ENCODE measurements at regions not wholly inside any gene's neighbourhood (a gene's known extent, or its start where the extent isn't known, plus 50 kb on each side); places are given as distances from the start of the nearest gene placed in this dataset.
"Not testable (repeated sequence)": the region's sequence is repeated elsewhere in the genome, so short reads cannot be mapped to it uniquely, and the experiment has no call there.

- TF ChIP-seq STAT6 (CRISPR knock-in tag; conservative IDR thresholded peaks at IDR 0.05; ENCODE audit: low read depth), result no peak
These were observed 233.8 kb downstream of the IL15 start (continued) for GRCh38 chr4:141870152-141870551.

GRCh38 chr4:141871086-141871770 lies 234.8 kb downstream of the IL15 start:
- no peak for ATAC-seq
- peaks cover 13% of the 10 kb centered on the region for H3K27me3 Mint-ChIP-seq (ENCODE audit: low read depth)
- H3K4me3 Mint-ChIP-seq, result no peak overlapping the region
- peaks cover 16% of the 10 kb centered on the region for H3K4me1 Mint-ChIP-seq
- H3K9me3 Mint-ChIP-seq, result peaks cover 46% of the 10 kb centered on the region
- ChIA-PET CTCF (no interaction called here), POLR2A (no interaction called here)
- no peak for DNase-seq (ENCODE audit: low spot score)
- H3K36me3 Mint-ChIP-seq, result peaks cover 27% of the 10 kb centered on the region
- TF ChIP-seq NFYB (CRISPR knock-in tag; conservative IDR thresholded peaks at IDR 0.05; ENCODE audit: low read depth) (no peak), NR1H2 (CRISPR knock-in tag; IDR thresholded peaks at IDR 0.05) (no peak), HMGXB4 (CRISPR knock-in tag; IDR thresholded peaks at IDR 0.05) (no peak), E2F1 (CRISPR knock-in tag; IDR thresholded peaks at IDR 0.05) (no peak), ZSCAN18 (CRISPR knock-in tag; IDR thresholded peaks at IDR 0.05) (no peak), ATF3 (CRISPR knock-in tag; conservative IDR thresholded peaks at IDR 0.05) (no peak), SP1 (CRISPR knock-in tag; conservative IDR thresholded peaks at IDR 0.05) (no peak), ELF4 (CRISPR knock-in tag; IDR thresholded peaks at IDR 0.05; ENCODE audit: low read depth) (no peak), ZNF423 (CRISPR knock-in tag; IDR thresholded peaks at IDR 0.05) (no peak), ZNF512 (CRISPR knock-in tag; IDR thresholded peaks at IDR 0.05; ENCODE audit: borderline replicate concordance) (no peak), KAT7 (CRISPR knock-in tag; IDR thresholded peaks at IDR 0.05; ENCODE audit: borderline replicate concordance) (no peak)
- no peak overlapping the region for H3K27ac Mint-ChIP-seq

GRCh38 chr4:141882650-141883049 lies 246.3 kb downstream of the IL15 start:
- H3K4me3 Mint-ChIP-seq, result peak overlapping the region; percentile 37; the same call in 1 of the 2 replicates
- H3K9me3 Mint-ChIP-seq; ATAC-seq; H3K27ac Mint-ChIP-seq; CTCF ChIA-PET; H3K4me1 Mint-ChIP-seq; H3K36me3 Mint-ChIP-seq; POLR2A ChIA-PET; H3K27me3 Mint-ChIP-seq (ENCODE audit: low read depth): not testable (repeated sequence)
- peak; percentile 53 for DNase-seq (ENCODE audit: low spot score)
